MCF 10A (cell line): ENCODE measurements at regions not wholly inside any gene's neighbourhood (a gene's known extent, or its start where the extent isn't known, plus 50 kb on each side); places are given as distances from the start of the nearest gene placed in this dataset.

Experiments used
- BruUV-seq: library from RNA; stranded (reverse); fragments of 400-500 nt; replicated peaks from 2 replicates; lab custom pipeline; 2021; lab: Mats Ljungman, UMichigan
- CTCF ChIA-PET: fragments of 300-600 bp; sonication (Branson Sonifier 250); formaldehyde crosslinking; extraction: SDS; loops from one replicate; lab custom pipeline; 2021; ENCODE audit warnings: antibody characterized with exemption, inconsistent platforms; lab: Yijun Ruan, JAX
- POLR2A ChIA-PET: fragments of 300-600, 350-650 bp; sonication (Branson Sonifier 250); formaldehyde crosslinking; extraction: SDS; loops from one replicate; lab custom pipeline; 2020; ENCODE audit warnings: antibody characterized with exemption, inconsistent platforms; lab: Yijun Ruan, JAX
- DNase-seq: peaks from one replicate; pipeline ENCODE4 v3.0.0-alpha.2; 2018; ENCODE audit not compliant: unreplicated experiment
- H3K27ac Mint-ChIP-seq: one replicate; pipeline ENCODE4 v1.8.0; 2022; ENCODE audit warnings: mild to moderate bottlenecking, low read depth, mixed read lengths; ENCODE audit not compliant: unreplicated experiment
- H3K27me3 Mint-ChIP-seq: one replicate; pipeline ENCODE4 v1.8.0; 2022; ENCODE audit warnings: mixed read lengths; ENCODE audit not compliant: insufficient read depth, unreplicated experiment
- H3K36me3 Mint-ChIP-seq: one replicate; pipeline ENCODE4 v1.8.0; 2022; ENCODE audit warnings: mild to moderate bottlenecking, moderate library complexity, mixed read lengths; ENCODE audit not compliant: insufficient read depth, unreplicated experiment
- H3K4me1 Mint-ChIP-seq: one replicate; pipeline ENCODE4 v1.8.0; 2022; ENCODE audit warnings: mixed read lengths; ENCODE audit not compliant: insufficient read depth, unreplicated experiment
- H3K4me3 Mint-ChIP-seq: one replicate; pipeline ENCODE4 v1.8.0; 2022; ENCODE audit warnings: mild to moderate bottlenecking, moderate library complexity, mixed read lengths; ENCODE audit not compliant: unreplicated experiment
- H3K9me3 Mint-ChIP-seq: one replicate; pipeline ENCODE4 v1.8.0; 2022; ENCODE audit warnings: mixed read lengths; ENCODE audit not compliant: unreplicated experiment
- CTCF ChIP-seq: fragments of 200-600 bp; IDR thresholded peaks from one replicate; pipeline ENCODE4 v1.8.0; 2022; ENCODE audit warnings: antibody characterized with exemption, mild to moderate bottlenecking; ENCODE audit not compliant: unreplicated experiment
- intact Hi-C: fragments of 100-400 bp; cut with micrococcal nuclease; formaldehyde crosslinking; loops from 2 replicates; pipeline ENCODE4 v1.14.1; 2022

GRCh38 chrX:25067271-25068172 lies 51.8 kb upstream of the ARX start:
- intact Hi-C loops = no loop called here
- no peaks in the 10 kb centered on the region for H3K27me3 Mint-ChIP-seq
- CTCF ChIA-PET = interaction anchor here (0.6 to 1.7 kb wide), 4 partner anchors 12 to 1270 kb away, joined by 3 to 5 read pairs (median 4); no protein-coding TSS in a partner anchor
- no peak overlapping the region for H3K4me3 Mint-ChIP-seq
- no peak overlapping the region for H3K27ac Mint-ChIP-seq
- POLR2A ChIA-PET = no interaction called here
- H3K36me3 Mint-ChIP-seq = no peaks in the 10 kb centered on the region
- peaks cover 8% of the 10 kb centered on the region for H3K9me3 Mint-ChIP-seq
- BruUV-seq = no TSS peak
- H3K4me1 Mint-ChIP-seq = no peaks in the 10 kb centered on the region
- DNase-seq = no peak
- no peak for TF ChIP-seq CTCF

GRCh38 chrX:25066131-25066530 lies 50.4 kb upstream of the ARX start:
- peaks cover 8% of the 10 kb centered on the region for H3K9me3 Mint-ChIP-seq
- CTCF ChIA-PET = no interaction called here
- H3K27me3 Mint-ChIP-seq = no peaks in the 10 kb centered on the region

More at GRCh38 chrX:25066131-25066530, 50.4 kb upstream of the ARX start:
- Mint-ChIP-seq H3K4me1 (no peaks in the 10 kb centered on the region), H3K27ac (no peak overlapping the region), H3K36me3 (no peaks in the 10 kb centered on the region), H3K4me3 (no peak overlapping the region)
- TF ChIP-seq CTCF = no peak
- no peak for DNase-seq
- intact Hi-C loops = no loop called here
- no TSS peak for BruUV-seq
- POLR2A ChIA-PET = no interaction called here
